Fibroblast of the aortic adventitia (primary cell): ENCODE measurements at regions not wholly inside any gene's neighbourhood (a gene's known extent, or its start where the extent isn't known, plus 50 kb on each side); places are given as distances from the start of the nearest gene placed in this dataset.
"Not testable (repeated sequence)": the region's sequence is repeated elsewhere in the genome, so short reads cannot be mapped to it uniquely, and the experiment has no call there.

Experiments used
- DNase-seq: peaks from one replicate; pipeline ENCODE4 v3.0.0-alpha.2; 2010; ENCODE audit warnings: low read depth
- H3K4me3 ChIP-seq: 2 replicates; pipeline ENCODE4 v1.5.1; 2011; ENCODE audit warnings: low read depth, mild to moderate bottlenecking, control low read depth, low read length, moderate library complexity
- TF ChIP-seq, protein P1 (sequence below): IDR thresholded peaks from 2 replicates; pipeline ENCODE4 v1.5.1; 2011; ENCODE audit warnings: mild to moderate bottlenecking, low read length, control low read depth, inconsistent platforms; ENCODE audit not compliant: insufficient read depth

DNA sequence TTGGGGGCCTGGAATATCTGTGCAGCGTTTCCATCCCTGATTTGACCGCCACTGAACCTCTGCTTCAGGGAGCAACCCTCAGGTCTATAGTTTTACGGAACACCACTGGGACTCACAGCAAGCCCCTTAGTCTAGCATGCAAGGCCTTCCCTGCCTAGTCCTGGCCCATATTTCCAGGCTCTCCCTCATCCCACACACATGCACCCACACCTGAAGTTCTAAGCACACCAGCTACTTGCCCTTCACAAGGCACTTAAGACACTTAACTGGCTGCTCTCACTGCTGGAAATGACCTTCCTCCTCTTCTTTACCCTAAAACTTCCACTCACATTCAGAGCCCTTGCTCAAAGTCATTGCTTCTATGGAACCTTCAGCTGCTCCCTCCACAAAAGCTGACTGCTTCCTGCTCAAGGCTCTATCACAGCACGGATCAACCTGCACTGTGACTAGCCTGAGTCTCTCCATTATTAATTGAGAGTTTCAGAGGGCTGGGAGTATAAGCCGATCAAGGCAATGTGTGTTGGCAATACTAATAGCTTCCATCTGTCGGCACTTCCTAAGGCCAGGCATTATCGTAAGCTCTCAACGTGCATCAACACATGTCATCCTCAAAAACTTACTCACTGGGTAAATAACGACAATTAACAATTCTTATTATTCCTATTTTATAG lies 84.3 kb downstream of the RRAGC start:
- no peak for DNase-seq
- TF ChIP-seq, protein P1, sequence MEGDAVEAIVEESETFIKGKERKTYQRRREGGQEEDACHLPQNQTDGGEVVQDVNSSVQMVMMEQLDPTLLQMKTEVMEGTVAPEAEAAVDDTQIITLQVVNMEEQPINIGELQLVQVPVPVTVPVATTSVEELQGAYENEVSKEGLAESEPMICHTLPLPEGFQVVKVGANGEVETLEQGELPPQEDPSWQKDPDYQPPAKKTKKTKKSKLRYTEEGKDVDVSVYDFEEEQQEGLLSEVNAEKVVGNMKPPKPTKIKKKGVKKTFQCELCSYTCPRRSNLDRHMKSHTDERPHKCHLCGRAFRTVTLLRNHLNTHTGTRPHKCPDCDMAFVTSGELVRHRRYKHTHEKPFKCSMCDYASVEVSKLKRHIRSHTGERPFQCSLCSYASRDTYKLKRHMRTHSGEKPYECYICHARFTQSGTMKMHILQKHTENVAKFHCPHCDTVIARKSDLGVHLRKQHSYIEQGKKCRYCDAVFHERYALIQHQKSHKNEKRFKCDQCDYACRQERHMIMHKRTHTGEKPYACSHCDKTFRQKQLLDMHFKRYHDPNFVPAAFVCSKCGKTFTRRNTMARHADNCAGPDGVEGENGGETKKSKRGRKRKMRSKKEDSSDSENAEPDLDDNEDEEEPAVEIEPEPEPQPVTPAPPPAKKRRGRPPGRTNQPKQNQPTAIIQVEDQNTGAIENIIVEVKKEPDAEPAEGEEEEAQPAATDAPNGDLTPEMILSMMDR = no peak
- H3K4me3 ChIP-seq = no peak overlapping the region

DNA sequence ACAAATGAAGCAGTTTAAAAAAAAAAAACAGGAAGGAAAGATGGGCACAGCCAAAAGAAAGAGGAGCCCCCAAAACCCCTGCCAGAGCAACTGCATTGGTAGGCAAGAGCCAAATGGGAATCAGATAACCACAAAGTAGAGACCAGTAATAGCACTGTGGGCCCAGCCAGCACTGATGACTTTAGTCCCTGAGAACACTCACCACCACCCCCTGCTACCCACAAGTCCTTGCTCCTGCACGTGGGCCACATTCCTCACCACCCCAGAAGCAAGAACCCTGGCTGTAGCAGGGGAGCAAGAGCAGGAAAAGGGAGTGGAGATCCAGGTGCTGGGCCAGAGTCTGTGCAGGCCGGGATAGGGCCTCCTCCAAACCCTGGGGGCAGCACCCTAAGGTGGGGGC lies 86.1 kb downstream of the RRAGC start:
- DNase-seq = no peak
- TF ChIP-seq, protein P1 = no peak
- H3K4me3 ChIP-seq = no peak overlapping the region

DNA sequence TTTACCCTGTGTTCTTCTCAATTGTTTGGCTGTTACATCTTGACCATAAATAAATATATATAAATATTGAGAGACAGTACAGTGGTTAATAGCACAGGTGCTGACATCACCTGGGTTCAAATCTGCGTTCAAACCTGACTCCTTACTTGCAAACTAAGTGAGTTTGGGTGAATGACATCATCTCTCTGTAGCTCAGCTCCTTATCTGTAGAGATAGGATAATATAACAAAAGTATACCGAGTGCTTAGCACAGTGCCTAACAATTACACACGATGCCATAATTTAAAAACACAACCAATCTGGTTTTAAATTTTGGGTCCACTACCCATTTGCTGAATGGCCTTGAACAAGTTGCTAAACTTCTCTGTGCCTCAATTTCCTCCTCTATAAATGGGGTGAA lies 86.6 kb downstream of the RRAGC start:
- DNase-seq = no peak
- no peak overlapping the region for H3K4me3 ChIP-seq
- TF ChIP-seq, protein P1 = no peak

- no peak overlapping the region for H3K4me3 ChIP-seq
- TF ChIP-seq, protein P1 = no peak
- DNase-seq = no peak
These were observed 87.5 kb downstream of the RRAGC start for GRCh38 chr1:38772026-38772425.

DNA sequence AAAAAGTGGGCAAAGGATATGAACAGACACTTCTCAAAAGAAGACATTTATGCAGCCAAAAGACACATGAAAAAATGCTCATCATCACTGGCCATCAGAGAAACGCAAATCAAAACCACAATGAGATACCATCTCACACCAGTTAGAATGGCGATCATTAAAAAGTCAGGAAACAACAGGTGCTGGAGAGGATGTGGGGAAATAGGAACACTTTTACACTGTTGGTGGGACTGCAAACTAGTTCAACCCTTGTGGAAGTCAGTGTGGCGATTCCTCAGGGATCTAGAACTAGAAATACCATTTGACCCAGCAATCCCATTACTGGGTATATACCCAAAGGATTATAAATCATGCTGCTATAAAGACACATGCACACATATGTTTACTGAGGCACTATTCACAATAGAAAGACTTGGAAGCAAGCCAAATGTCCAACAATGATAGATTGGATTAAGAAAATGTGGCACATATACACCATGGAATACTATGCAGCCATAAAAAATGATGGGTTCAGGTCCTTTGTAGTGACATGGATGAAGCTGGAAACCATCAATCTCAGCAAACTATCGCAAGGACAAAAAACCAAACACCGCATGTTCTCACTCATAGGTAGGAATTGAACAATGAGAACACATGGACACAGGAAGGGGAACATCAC lies 88.9 kb downstream of the RRAGC start:
- H3K4me3 ChIP-seq, DNase-seq: not testable (repeated sequence)

DNA sequence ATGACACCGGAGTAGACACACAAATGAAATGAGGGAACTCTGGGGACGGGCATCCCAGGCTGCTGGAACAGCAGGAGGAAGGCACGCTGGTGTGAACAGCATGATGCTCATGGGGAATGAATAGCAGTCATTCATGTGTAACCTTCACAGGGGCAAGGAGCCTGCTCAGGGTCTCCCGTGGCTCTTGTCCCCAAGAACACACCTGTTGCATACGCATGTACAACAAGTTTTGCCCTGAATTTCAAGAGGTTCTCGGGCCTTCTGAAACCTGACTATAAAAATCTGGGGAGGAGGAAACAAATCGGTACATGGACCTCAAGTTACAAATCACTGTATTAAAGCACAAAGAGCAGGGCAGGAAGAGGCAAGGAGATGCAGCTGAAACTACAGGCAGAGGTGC lies 93.4 kb downstream of the RRAGC start:
- H3K4me3 ChIP-seq = no peak overlapping the region
- no peak for DNase-seq
- TF ChIP-seq, protein P1 = no peak

- no peak for DNase-seq
- H3K4me3 ChIP-seq = no peak overlapping the region
- TF ChIP-seq, protein P1 = no peak
These were observed 96.5 kb downstream of the RRAGC start for GRCh38 chr1:38763121-38763520.
